ENCODE measurements at regions not wholly inside any gene's neighbourhood (a gene's known extent, or its start where the extent isn't known, plus 50 kb on each side); places are given as distances from the start of the nearest gene placed in this dataset.

- TF ChIP-seq, protein P1, sequence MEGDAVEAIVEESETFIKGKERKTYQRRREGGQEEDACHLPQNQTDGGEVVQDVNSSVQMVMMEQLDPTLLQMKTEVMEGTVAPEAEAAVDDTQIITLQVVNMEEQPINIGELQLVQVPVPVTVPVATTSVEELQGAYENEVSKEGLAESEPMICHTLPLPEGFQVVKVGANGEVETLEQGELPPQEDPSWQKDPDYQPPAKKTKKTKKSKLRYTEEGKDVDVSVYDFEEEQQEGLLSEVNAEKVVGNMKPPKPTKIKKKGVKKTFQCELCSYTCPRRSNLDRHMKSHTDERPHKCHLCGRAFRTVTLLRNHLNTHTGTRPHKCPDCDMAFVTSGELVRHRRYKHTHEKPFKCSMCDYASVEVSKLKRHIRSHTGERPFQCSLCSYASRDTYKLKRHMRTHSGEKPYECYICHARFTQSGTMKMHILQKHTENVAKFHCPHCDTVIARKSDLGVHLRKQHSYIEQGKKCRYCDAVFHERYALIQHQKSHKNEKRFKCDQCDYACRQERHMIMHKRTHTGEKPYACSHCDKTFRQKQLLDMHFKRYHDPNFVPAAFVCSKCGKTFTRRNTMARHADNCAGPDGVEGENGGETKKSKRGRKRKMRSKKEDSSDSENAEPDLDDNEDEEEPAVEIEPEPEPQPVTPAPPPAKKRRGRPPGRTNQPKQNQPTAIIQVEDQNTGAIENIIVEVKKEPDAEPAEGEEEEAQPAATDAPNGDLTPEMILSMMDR (IDR thresholded peaks at IDR 0.05), result no peak
- peaks cover 47% of the 10 kb centered on the region for H3K27me3 Mint-ChIP-seq (ENCODE audit: low read depth, poor library complexity)
- peaks cover 10% of the 10 kb centered on the region for H3K9me3 Mint-ChIP-seq
- no peak overlapping the region for H3K27ac Mint-ChIP-seq
- DNase-seq, result no peak
- no peaks in the 10 kb centered on the region for H3K36me3 Mint-ChIP-seq (ENCODE audit: low read depth)
- no peak overlapping the region for H3K4me3 Mint-ChIP-seq
- H3K4me1 Mint-ChIP-seq, result peaks cover 15% of the 10 kb centered on the region
Observed at GRCh38 chr14:94992046-94992445, 165.3 kb downstream of the DICER1 start.

GRCh38 chr14:94989946-94990345, 167.4 kb downstream of the DICER1 start:
- TF ChIP-seq, protein P1 (IDR thresholded peaks at IDR 0.05), result no peak
- Mint-ChIP-seq H3K4me3 (no peak overlapping the region), H3K27me3 (ENCODE audit: low read depth, poor library complexity) (peaks cover 47% of the 10 kb centered on the region), H3K4me1 (peaks cover 8% of the 10 kb centered on the region), H3K27ac (no peak overlapping the region), H3K9me3 (peaks cover 10% of the 10 kb centered on the region), H3K36me3 (ENCODE audit: low read depth) (no peaks in the 10 kb centered on the region)
- no peak for DNase-seq

DNA sequence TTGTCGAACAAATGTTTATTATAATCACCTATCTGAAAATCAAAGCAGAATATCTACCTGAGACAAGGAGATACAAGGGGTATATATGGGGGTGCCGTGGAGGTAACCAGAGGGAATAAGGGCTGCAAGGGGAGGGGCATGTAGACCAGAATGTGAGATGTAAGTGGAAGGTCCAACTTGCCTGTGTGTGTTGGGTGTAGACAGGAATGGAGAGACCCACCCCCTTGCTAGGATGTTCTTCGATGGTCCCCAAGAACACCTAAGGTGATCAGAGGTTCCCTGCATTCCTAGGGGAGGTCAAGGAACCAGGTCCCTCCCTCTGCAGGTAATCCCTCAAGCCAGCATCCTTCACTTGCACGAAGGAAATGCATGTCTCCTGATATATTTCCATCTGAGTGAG, 167.9 kb downstream of the DICER1 start:
- Mint-ChIP-seq H3K4me3 (no peak overlapping the region), H3K4me1 (peaks cover 8% of the 10 kb centered on the region), H3K9me3 (peaks cover 10% of the 10 kb centered on the region), H3K27ac (no peak overlapping the region), H3K27me3 (ENCODE audit: low read depth, poor library complexity) (peaks cover 47% of the 10 kb centered on the region), H3K36me3 (ENCODE audit: low read depth) (no peaks in the 10 kb centered on the region)
- TF ChIP-seq, protein P1 (IDR thresholded peaks at IDR 0.05), result no peak
- DNase-seq, result no peak

DNA sequence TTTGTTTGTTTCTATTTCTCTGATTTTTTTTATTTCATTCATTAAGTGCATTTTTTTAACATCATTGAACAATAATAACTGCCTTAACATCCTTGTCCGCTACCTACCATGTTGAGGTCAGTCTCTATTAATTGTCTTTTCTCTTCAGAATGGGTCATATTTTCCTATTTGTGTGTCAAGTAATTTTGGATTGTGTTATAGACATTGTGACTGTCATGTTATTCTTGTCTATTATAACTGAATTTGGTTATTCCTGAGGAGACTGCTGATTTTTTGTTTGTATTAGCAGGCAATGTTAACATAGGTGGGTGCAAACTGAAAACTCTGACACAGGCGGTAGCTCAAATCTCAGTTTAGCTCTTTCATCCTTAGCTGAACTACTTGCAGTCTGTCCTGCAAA, 169.9 kb downstream of the DICER1 start:
- Mint-ChIP-seq H3K27me3 (ENCODE audit: low read depth, poor library complexity) (peaks cover 45% of the 10 kb centered on the region), H3K9me3 (peaks cover 10% of the 10 kb centered on the region), H3K4me1 (peaks cover 8% of the 10 kb centered on the region), H3K4me3 (no peak overlapping the region), H3K36me3 (ENCODE audit: low read depth) (no peaks in the 10 kb centered on the region), H3K27ac (no peak overlapping the region)
- no peak for DNase-seq
- TF ChIP-seq, protein P1 (IDR thresholded peaks at IDR 0.05), result no peak

DNA sequence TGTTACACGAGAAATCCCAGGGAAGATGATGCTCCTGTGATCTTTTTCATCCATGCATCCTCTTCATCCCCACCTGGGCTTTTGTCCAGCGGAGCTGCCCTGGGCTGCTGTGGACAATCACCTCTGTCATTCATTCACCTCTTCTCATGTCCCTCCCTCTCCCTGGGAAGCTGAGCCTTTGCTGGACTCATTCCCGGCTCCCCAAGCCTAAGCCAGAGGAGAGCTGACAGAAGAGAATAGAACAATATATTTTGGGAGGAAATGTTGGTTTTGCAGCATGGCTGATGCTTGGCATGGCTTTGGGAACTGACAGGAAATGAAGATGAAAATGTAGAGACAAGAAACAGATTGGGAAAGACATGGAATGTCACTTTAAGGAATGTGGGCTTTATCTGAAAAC, 177.4 kb downstream of the DICER1 start:
- H3K9me3 Mint-ChIP-seq, result no peaks in the 10 kb centered on the region
- TF ChIP-seq, protein P1 (IDR thresholded peaks at IDR 0.05), result no peak
- H3K4me1 Mint-ChIP-seq, result no peaks in the 10 kb centered on the region
- H3K27me3 Mint-ChIP-seq (ENCODE audit: low read depth, poor library complexity), result peaks cover 18% of the 10 kb centered on the region
- no peak overlapping the region for H3K27ac Mint-ChIP-seq
- H3K36me3 Mint-ChIP-seq (ENCODE audit: low read depth), result no peaks in the 10 kb centered on the region
- no peak for DNase-seq
- no peak overlapping the region for H3K4me3 Mint-ChIP-seq

DNA sequence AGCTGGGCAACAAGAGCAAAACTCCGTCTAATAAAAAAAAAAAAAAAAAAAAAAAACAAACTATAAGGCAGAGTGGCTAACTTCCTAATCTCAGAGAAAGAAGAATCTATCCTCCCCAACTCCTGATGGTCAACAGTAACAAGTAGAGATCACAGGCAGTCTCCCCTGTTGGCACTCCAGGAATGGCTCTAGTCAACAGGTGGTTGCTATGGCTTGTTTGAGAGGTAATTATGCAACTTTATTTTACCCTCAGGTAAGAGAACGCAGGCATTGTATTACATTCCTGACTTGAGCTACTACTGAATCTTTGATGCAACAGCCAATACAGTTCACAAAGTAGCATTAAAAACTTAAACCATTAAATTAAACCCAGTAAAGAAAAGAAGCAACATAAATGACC, 180.3 kb downstream of the DICER1 start:
- Mint-ChIP-seq H3K27ac (no peak overlapping the region), H3K27me3 (ENCODE audit: low read depth, poor library complexity) (peaks cover 22% of the 10 kb centered on the region), H3K4me1 (peaks cover 2% of the 10 kb centered on the region), H3K36me3 (ENCODE audit: low read depth) (no peaks in the 10 kb centered on the region), H3K9me3 (no peaks in the 10 kb centered on the region), H3K4me3 (no peak overlapping the region)
- TF ChIP-seq, protein P1 (IDR thresholded peaks at IDR 0.05), result no peak
- no peak for DNase-seq

All from nephron progenitor cell (in vitro differentiated cells).